OCI-LY1 (cell line): ENCODE measurements at regions not wholly inside any gene's neighbourhood (a gene's known extent, or its start where the extent isn't known, plus 50 kb on each side); places are given as distances from the start of the nearest gene placed in this dataset.

ENCODE experiments used
- H2AFZ ChIP-seq: fragments of 200-600 bp; sonication (generic), shearing (Covaris generic); 2 replicates; pipeline ENCODE4 v1.6.0; 2014; ENCODE audit warnings: antibody characterized with exemption, mild to moderate bottlenecking, low read length
- H3F3A ChIP-seq: fragments of 200-600 bp; sonication (generic), shearing (Covaris generic); 2 replicates; pipeline ENCODE4 v1.6.0; 2014; ENCODE audit warnings: mild to moderate bottlenecking, antibody characterized with exemption, low read length, moderate library complexity; ENCODE audit not compliant: insufficient read depth
- H3K27ac ChIP-seq: fragments of 200-600 bp; sonication (generic); 2 replicates; pipeline ENCODE4 v1.5.1; 2014; ENCODE audit warnings: low read length, mixed run types, mild to moderate bottlenecking, low read depth; ENCODE audit not compliant: poor library complexity, severe bottlenecking
- H3K27me3 ChIP-seq: fragments of 200-600 bp; sonication (generic); 2 replicates; pipeline ENCODE4 v1.6.0; 2014; ENCODE audit warnings: antibody characterized with exemption, mild to moderate bottlenecking, low read length, moderate library complexity; ENCODE audit not compliant: insufficient read depth
- H3K36me3 ChIP-seq: fragments of 200-600 bp; sonication (generic); 2 replicates; pipeline ENCODE4 v1.6.1; 2014; ENCODE audit warnings: mild to moderate bottlenecking, antibody characterized with exemption, low read length, moderate library complexity, mixed read lengths; ENCODE audit not compliant: insufficient read depth
- H3K4me1 ChIP-seq: fragments of 200-600 bp; sonication (generic); 2 replicates; pipeline ENCODE4 v1.5.1; 2014; ENCODE audit warnings: mild to moderate bottlenecking, low read length, moderate library complexity; ENCODE audit not compliant: insufficient read depth, severe bottlenecking
- H3K4me2 ChIP-seq: fragments of 200-600 bp; sonication (generic), shearing (Covaris generic); 2 replicates; pipeline ENCODE4 v1.6.1; 2014; ENCODE audit warnings: low read length
- H3K4me3 ChIP-seq: fragments of 200-600 bp; sonication (generic); 2 replicates; pipeline ENCODE4 v1.5.1; 2014; ENCODE audit warnings: low read length, low read depth, mild to moderate bottlenecking, mixed read lengths; ENCODE audit not compliant: poor library complexity, severe bottlenecking
- H3K79me2 ChIP-seq: fragments of 200-600 bp; shearing (Covaris generic); 2 replicates; pipeline ENCODE4 v1.6.1; 2016; ENCODE audit warnings: mixed run types, low read length, mixed read lengths; ENCODE audit not compliant: insufficient read depth
- H3K9ac ChIP-seq: fragments of 200-600 bp; sonication (generic), shearing (Covaris generic); 2 replicates; pipeline ENCODE4 v1.6.1; 2014; ENCODE audit warnings: mild to moderate bottlenecking, low read length, mixed read lengths
- H3K9me2 ChIP-seq: fragments of 200-600 bp; sonication (generic), shearing (Covaris generic); 2 replicates; pipeline ENCODE4 v1.6.1; 2014; ENCODE audit warnings: low read depth, mild to moderate bottlenecking, low read length, mixed read lengths
- H3K9me3 ChIP-seq: fragments of 200-600 bp; shearing (Covaris generic); 2 replicates; pipeline ENCODE4 v1.6.1; 2014; ENCODE audit warnings: low read length, mixed read lengths
- H4K20me1 ChIP-seq: fragments of 200-600 bp; sonication (generic), shearing (Covaris generic); 2 replicates; pipeline ENCODE4 v1.6.0; 2016; ENCODE audit warnings: mild to moderate bottlenecking, low read length; ENCODE audit not compliant: insufficient read depth
- CTCF ChIP-seq: fragments of 200-600 bp; sonication (generic), shearing (Covaris generic); IDR thresholded peaks from 2 replicates; pipeline ENCODE4 v1.5.1; 2017; ENCODE audit warnings: mild to moderate bottlenecking, antibody characterized with exemption, low read length, moderate library complexity, mixed read lengths
- EZH2 ChIP-seq: fragments of 200-600 bp; sonication (generic), shearing (Covaris generic); IDR thresholded peaks from 2 replicates; pipeline ENCODE4 v1.8.0; 2017; ENCODE audit warnings: borderline replicate concordance, mixed run types, mild to moderate bottlenecking, antibody characterized with exemption, low read length, moderate library complexity, mixed read lengths

- H3K36me3 ChIP-seq, result no peaks in the 10 kb centered on the region
- H3K9me3 ChIP-seq, result no peaks in the 10 kb centered on the region
- no peaks in the 10 kb centered on the region for H3K4me1 ChIP-seq
- H3K79me2 ChIP-seq, result no peaks in the 10 kb centered on the region
- H2AFZ ChIP-seq, result no peak overlapping the region
- H3K9ac ChIP-seq, result no peak overlapping the region
- H3K9me2 ChIP-seq, result no peaks in the 10 kb centered on the region
- no peaks in the 10 kb centered on the region for H3K27me3 ChIP-seq
- no peak overlapping the region for H3K4me2 ChIP-seq
- no peak for TF ChIP-seq EZH2
- no peak for TF ChIP-seq CTCF
- no peak overlapping the region for H3K4me3 ChIP-seq
- H3K27ac ChIP-seq, result no peak overlapping the region
- H4K20me1 ChIP-seq, result no peaks in the 10 kb centered on the region
- H3F3A ChIP-seq, result no peaks in the 10 kb centered on the region
These were observed 598.0 kb upstream of the API5 start for GRCh38 chr11:42713753-42714152.

DNA sequence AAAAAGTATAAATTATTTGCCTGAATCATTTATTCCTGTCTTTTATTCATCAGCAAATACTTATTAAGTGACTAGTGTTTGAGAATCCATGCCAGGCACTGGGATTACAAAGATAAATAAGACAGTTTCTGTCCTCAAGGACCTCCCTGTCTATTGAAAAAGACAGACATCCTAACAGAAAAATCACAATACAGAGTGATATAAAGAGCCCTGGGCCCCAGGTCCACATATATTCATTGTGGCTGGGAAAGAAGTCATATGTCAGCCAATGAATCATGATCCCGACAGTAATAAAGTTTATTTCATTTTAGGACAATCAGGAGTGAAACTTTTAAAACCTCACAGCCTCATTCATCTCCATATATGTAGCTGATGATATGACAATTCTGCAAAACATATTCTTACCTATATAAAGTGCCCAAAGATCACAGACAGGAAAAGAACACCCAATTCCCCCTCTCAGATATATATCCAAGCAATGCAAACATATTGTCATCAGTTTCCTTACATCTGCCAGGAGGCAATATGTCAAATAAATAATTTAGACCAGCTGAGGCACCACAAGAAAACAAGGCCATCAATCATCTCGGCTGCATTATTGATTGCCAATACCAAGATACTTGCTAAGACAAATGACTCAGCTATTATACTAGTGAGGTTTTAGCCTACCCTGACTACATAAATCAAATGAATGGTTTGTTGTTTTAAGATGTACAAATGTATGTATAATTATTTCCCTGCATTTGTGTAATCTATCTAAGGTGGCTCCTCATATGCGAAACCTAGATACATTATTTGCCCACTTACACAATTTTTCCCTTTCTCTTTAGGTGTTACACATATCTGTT lies 590.9 kb upstream of the API5 start:
- Histone ChIP-seq H3F3A (no peaks in the 10 kb centered on the region), H3K4me3 (no peak overlapping the region), H3K9me3 (no peaks in the 10 kb centered on the region), H3K9me2 (no peaks in the 10 kb centered on the region), H3K4me1 (no peaks in the 10 kb centered on the region), H2AFZ (no peak overlapping the region), H3K79me2 (no peaks in the 10 kb centered on the region), H4K20me1 (no peaks in the 10 kb centered on the region), H3K36me3 (no peaks in the 10 kb centered on the region), H3K4me2 (no peak overlapping the region), H3K9ac (no peak overlapping the region), H3K27ac (no peak overlapping the region), H3K27me3 (no peaks in the 10 kb centered on the region)
- no peak for TF ChIP-seq EZH2
- no peak for TF ChIP-seq CTCF

- Histone ChIP-seq H3K9me3 (no peaks in the 10 kb centered on the region), H3K36me3 (no peaks in the 10 kb centered on the region), H3F3A (no peaks in the 10 kb centered on the region), H3K9me2 (no peaks in the 10 kb centered on the region), H3K4me1 (no peaks in the 10 kb centered on the region), H2AFZ (no peak overlapping the region), H3K79me2 (no peaks in the 10 kb centered on the region), H3K27ac (no peak overlapping the region), H4K20me1 (no peaks in the 10 kb centered on the region), H3K4me3 (no peak overlapping the region), H3K27me3 (no peaks in the 10 kb centered on the region), H3K9ac (no peak overlapping the region), H3K4me2 (no peak overlapping the region)
- no peak for TF ChIP-seq CTCF
- TF ChIP-seq EZH2, result no peak
These were observed 583.9 kb upstream of the API5 start for GRCh38 chr11:42727879-42728278.
